CD14-positive monocyte (primary cell): ENCODE measurements at regions not wholly inside any gene's neighbourhood (a gene's known extent, or its start where the extent isn't known, plus 50 kb on each side); places are given as distances from the start of the nearest gene placed in this dataset.
"Not testable (repeated sequence)": the region's sequence is repeated elsewhere in the genome, so short reads cannot be mapped to it uniquely, and the experiment has no call there.

ENCODE experiments used
- DNase-seq, 3 donors: peaks; one replicate each; pipeline ENCODE4 v3.0.0-alpha.2; 2011 to 2022
- H2AFZ ChIP-seq: 2 replicates; pipeline ENCODE4 v1.6.0; 2012; ENCODE audit warnings: mild to moderate bottlenecking, low read depth, low read length, inconsistent platforms; ENCODE audit not compliant: insufficient read depth, poor library complexity, severe bottlenecking
- H3K27ac ChIP-seq, 2 donors: 1 replicate in 1 of 2; 2 replicates in 1 of 2; pipeline ENCODE4 v1.5.1; 2012 to 2013; ENCODE audit warnings: low read length in 2 of 2, control low read depth in 1 of 2, inconsistent platforms in 1 of 2, low read depth in 1 of 2, mild to moderate bottlenecking in 1 of 2
- H3K27me3 ChIP-seq, 2 donors: one replicate each; pipeline versions ENCODE4 v1.6.0 to v1.6.1; 2011 to 2013; ENCODE audit warnings: low read length in 2 of 2; ENCODE audit not compliant: control insufficient read depth in 2 of 2, insufficient read depth in 2 of 2
- H3K36me3 ChIP-seq, 2 donors: replicated peaks in 1 of 2; 1 replicate in 1 of 2; 2 replicates in 1 of 2; pipeline versions ENCODE4 v1.5.1 to v1.6.1; 2012 to 2013; ENCODE audit warnings: low read length in 2 of 2, control low read depth in 1 of 2, inconsistent platforms in 1 of 2, mild to moderate bottlenecking in 1 of 2; ENCODE audit not compliant: insufficient read depth in 2 of 2, control insufficient read depth in 1 of 2
- H3K4me1 ChIP-seq, 2 donors: 1 replicate in 1 of 2; 2 replicates in 1 of 2; pipeline versions ENCODE4 v1.5.1 to v1.6.1; 2012 to 2013; ENCODE audit warnings: low read length in 2 of 2, control low read depth in 1 of 2, inconsistent platforms in 1 of 2, mild to moderate bottlenecking in 1 of 2, moderate library complexity in 1 of 2; ENCODE audit not compliant: insufficient read depth in 2 of 2, control insufficient read depth in 1 of 2
- H3K4me2 ChIP-seq: replicated peaks from 2 replicates; pipeline ENCODE3; 2012; ENCODE audit warnings: low read length, moderate library complexity, mild to moderate bottlenecking; ENCODE audit not compliant: poor library complexity, severe bottlenecking; ENCODE audit errors: extremely low read depth
- H3K4me3 ChIP-seq, 3 experiments: fragments of 200-600 bp in 1 of 3; sonication (generic) in 1 of 3; replicated peaks in 1 of 3; 1 replicate in 2 of 3; 2 replicates in 1 of 3; pipeline ENCODE4 v1.5.1; 2011 to 2013; ENCODE audit warnings: low read length in 3 of 3, mild to moderate bottlenecking in 3 of 3, control low read depth in 2 of 3, low read depth in 2 of 3, inconsistent platforms in 1 of 3, moderate library complexity in 1 of 3
- H3K79me2 ChIP-seq: 2 replicates; pipeline ENCODE4 v1.6.0; 2012; ENCODE audit warnings: mild to moderate bottlenecking, control low read depth, inconsistent platforms, low read length, moderate library complexity; ENCODE audit not compliant: insufficient read depth
- H3K9ac ChIP-seq: 2 replicates; pipeline ENCODE4 v1.6.0; 2017; ENCODE audit warnings: low read length, mild to moderate bottlenecking; ENCODE audit not compliant: insufficient read depth, poor library complexity, severe bottlenecking
- H3K9me3 ChIP-seq, 2 donors: replicated peaks in 1 of 2; 1 replicate in 1 of 2; 2 replicates in 1 of 2; pipeline versions ENCODE4 v1.5.1 to v1.6.1; 2012 to 2013; ENCODE audit warnings: low read length in 2 of 2, control low read depth in 1 of 2; ENCODE audit not compliant: control insufficient read depth in 1 of 2, insufficient read depth in 1 of 2
- H4K20me1 ChIP-seq: 2 replicates; pipeline ENCODE4 v1.6.0; 2012; ENCODE audit warnings: mild to moderate bottlenecking, low read length, control low read depth, moderate library complexity; ENCODE audit not compliant: insufficient read depth
- H3K27ac Mint-ChIP-seq, 7 donors: one replicate each; pipeline ENCODE4 v1.8.0; 2020; ENCODE audit warnings: mild to moderate bottlenecking in 7 of 7, mixed read lengths in 7 of 7, moderate library complexity in 6 of 7, inconsistent platforms in 2 of 7
- H3K27me3 Mint-ChIP-seq, 3 donors: one replicate each; pipeline ENCODE4 v1.8.0; 2021 to 2022; ENCODE audit warnings: low read depth in 3 of 3, mild to moderate bottlenecking in 3 of 3, mixed read lengths in 3 of 3, moderate library complexity in 3 of 3, inconsistent platforms in 1 of 3
- H3K36me3 Mint-ChIP-seq, 2 donors: one replicate each; pipeline ENCODE4 v1.8.0; 2020; ENCODE audit warnings: mixed read lengths in 2 of 2, inconsistent platforms in 1 of 2, mild to moderate bottlenecking in 1 of 2
- H3K4me1 Mint-ChIP-seq: one replicate; pipeline ENCODE4 v1.8.0; 2020; ENCODE audit warnings: mild to moderate bottlenecking, mixed read lengths
- H3K4me3 Mint-ChIP-seq, 2 donors: one replicate each; pipeline ENCODE4 v1.8.0; 2020; ENCODE audit warnings: mild to moderate bottlenecking in 2 of 2, mixed read lengths in 2 of 2, moderate library complexity in 1 of 2
- H3K9me3 Mint-ChIP-seq, 7 donors: one replicate each; pipeline ENCODE4 v1.8.0; 2020 to 2022; ENCODE audit warnings: mixed read lengths in 7 of 7, mild to moderate bottlenecking in 6 of 7, moderate library complexity in 6 of 7, inconsistent platforms in 2 of 7
- WGBS: methylation state at CpG from one replicate; pipeline ENCODE4 v1.1.5; 2013; ENCODE audit warnings: missing lambda C conversion rate; ENCODE audit not compliant: insufficient coverage; 5-methylcytosine and 5-hydroxymethylcytosine counted together
- intact Hi-C, 2 donors: fragments of 100-400 bp; cut with micrococcal nuclease; formaldehyde crosslinking; loops; one replicate each; pipeline versions ENCODE4 v1.15.0 to v1.15.1; 2023
- TF ChIP-seq, protein P1 (sequence below): fragments of 200-600 bp; IDR thresholded peaks from one replicate; pipeline ENCODE4 v1.8.0; 2022; ENCODE audit warnings: antibody characterized with exemption, mild to moderate bottlenecking

GRCh38 chr7:56697058-56697457, 435.2 kb downstream of the ZNF479 start:
- H3K4me2 ChIP-seq, H3K79me2 ChIP-seq, intact Hi-C loops, H3K27ac Mint-ChIP-seq, H3K27ac ChIP-seq, H3K9ac ChIP-seq, H3K4me1 Mint-ChIP-seq, H3K4me3 ChIP-seq, DNase-seq, H3K27me3 Mint-ChIP-seq, H3K27me3 ChIP-seq, H2AFZ ChIP-seq, H3K36me3 Mint-ChIP-seq, H3K36me3 ChIP-seq, H3K4me3 Mint-ChIP-seq, H4K20me1 ChIP-seq, H3K4me1 ChIP-seq: not testable (repeated sequence)
- H3K9me3 ChIP-seq = peaks cover 15 to 55% of the 10 kb centered on the region in 2 donors
- H3K9me3 Mint-ChIP-seq = peaks cover 0 to 39% (median 24%) of the 10 kb centered on the region in 7 donors

DNA sequence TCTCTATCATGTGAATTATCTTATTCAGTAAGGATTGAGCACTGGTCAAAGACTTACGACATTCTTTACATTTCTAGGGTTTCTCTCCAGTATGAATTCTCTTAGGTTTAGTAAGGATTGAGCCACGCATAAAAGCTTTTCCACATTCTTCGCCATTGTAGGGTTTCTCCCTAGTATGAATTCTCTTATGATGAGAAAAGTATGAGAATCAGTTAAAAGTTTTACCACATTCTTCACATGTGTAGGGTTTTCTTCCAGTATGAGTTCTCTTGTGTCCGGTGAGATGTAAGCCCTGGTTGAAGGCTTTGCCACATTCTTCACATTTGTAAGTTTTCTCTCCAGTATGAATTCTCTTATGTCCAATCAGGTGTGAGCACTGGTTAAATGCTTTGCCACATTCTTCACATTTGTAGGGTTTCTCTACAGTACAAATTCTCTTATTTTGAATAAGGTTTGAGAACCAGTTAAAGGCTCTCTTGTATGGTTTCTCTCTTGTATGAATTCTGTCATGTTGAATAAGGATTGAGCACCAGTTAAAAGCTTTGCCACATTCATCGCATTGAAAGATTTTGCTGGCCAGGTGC, 445.9 kb downstream of the ZNF479 start:
- TF ChIP-seq, protein P1, sequence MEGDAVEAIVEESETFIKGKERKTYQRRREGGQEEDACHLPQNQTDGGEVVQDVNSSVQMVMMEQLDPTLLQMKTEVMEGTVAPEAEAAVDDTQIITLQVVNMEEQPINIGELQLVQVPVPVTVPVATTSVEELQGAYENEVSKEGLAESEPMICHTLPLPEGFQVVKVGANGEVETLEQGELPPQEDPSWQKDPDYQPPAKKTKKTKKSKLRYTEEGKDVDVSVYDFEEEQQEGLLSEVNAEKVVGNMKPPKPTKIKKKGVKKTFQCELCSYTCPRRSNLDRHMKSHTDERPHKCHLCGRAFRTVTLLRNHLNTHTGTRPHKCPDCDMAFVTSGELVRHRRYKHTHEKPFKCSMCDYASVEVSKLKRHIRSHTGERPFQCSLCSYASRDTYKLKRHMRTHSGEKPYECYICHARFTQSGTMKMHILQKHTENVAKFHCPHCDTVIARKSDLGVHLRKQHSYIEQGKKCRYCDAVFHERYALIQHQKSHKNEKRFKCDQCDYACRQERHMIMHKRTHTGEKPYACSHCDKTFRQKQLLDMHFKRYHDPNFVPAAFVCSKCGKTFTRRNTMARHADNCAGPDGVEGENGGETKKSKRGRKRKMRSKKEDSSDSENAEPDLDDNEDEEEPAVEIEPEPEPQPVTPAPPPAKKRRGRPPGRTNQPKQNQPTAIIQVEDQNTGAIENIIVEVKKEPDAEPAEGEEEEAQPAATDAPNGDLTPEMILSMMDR = no peak
- Histone ChIP-seq H3K79me2 (no peaks in the 10 kb centered on the region), H3K9me3 (peaks cover 30 to 72% of the 10 kb centered on the region in 2 donors), H2AFZ (no peak overlapping the region), H3K27ac (no peak overlapping the region), H3K4me3 (no peak overlapping the region), H3K4me1 (no peaks in the 10 kb centered on the region), H3K36me3 (no peaks in the 10 kb centered on the region), H4K20me1 (no peaks in the 10 kb centered on the region), H3K27me3 (no peaks in the 10 kb centered on the region), H3K4me2 (no peak overlapping the region), H3K9ac (no peak overlapping the region)
- WGBS = no CpG with 5 or more reads among the region's 5 CpGs
- no peak for DNase-seq
- no peaks in the 10 kb centered on the region for H3K36me3 Mint-ChIP-seq
- no peak overlapping the region for H3K4me3 Mint-ChIP-seq
- H3K9me3 Mint-ChIP-seq = peaks cover 14 to 63% (median 41%) of the 10 kb centered on the region in 7 donors
- no peaks in the 10 kb centered on the region for H3K4me1 Mint-ChIP-seq
- no peaks in the 10 kb centered on the region for H3K27me3 Mint-ChIP-seq
- intact Hi-C loops = no loop called here
- H3K27ac Mint-ChIP-seq = no peak overlapping the region
